ENCODE measurements at regions not wholly inside any gene's neighbourhood (a gene's known extent, or its start where the extent isn't known, plus 50 kb on each side); places are given as distances from the start of the nearest gene placed in this dataset.
A peak's percentile ranks its signal among the peaks of the same experiment; 100 is the strongest.

DNA sequence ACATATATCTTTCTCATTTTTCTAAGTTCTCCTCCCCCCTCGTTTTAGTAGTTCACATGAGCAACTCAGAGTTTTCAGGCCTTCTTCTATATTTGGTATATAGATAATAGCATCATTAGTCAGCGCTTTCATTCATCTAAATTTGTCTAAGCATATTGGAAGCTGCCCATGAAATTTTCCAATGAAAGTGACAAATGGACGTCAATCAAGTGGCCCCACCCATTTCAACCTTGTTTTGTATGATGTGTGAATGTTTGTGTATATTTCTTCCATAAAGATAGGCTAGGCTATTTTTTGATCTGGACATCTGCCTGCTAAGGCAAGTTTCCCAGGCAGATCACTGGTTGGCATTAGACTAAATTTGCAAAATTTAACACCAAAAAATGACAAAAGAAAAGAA lies 104.0 kb upstream of the SSBP2 start (continued):
- TF ChIP-seq STAT1 (IDR thresholded peaks at IDR 0.05; ENCODE audit: unreplicated experiment), result no peak
- no peak for TF ChIP-seq NANOG (IDR thresholded peaks at IDR 0.05; ENCODE audit: borderline replicate concordance)

DNA sequence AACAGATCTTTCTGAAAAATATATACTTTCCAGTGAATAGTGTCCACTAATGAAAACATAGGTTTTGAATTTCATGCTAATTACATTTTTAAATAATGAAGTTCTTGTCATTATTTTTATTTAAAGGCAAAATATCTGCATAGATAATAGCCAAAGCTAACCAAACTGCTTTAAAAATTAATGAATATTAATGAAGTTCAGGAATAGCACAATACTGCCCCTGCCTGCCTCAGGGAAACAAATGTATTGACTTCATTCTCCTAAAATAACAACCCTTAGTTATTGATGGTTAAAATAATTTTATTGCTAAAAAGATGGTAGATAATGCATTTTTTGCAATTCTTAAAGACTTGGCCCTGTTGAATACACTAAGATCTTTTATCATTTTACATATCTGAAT lies 103.6 kb upstream of the SSBP2 start:
- H3K4me1 ChIP-seq (ENCODE audit: insufficient read depth), result peaks cover 71% of the 10 kb centered on the region

DNA sequence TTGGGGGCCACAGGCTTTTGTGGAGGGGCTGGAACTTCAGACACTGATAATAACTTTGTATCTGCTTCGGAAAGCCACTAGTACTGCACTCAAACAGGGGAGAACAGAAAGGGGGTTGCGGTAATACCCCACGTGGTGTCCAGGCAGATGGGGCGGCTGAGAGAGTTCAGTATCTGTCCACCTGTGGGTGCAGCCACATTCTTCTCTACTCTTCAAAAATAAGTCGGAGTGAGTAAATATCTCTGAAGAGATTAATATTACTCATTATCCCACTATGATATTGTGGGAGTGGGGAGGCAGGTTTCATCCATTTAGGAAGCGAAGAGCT lies 102.1 kb upstream of the SSBP2 start:
- no peaks in the 10 kb centered on the region for H3K9me3 Mint-ChIP-seq
- peak overlapping the region; percentile 95 for H3K27ac Mint-ChIP-seq
- H3F3A ChIP-seq (replicated peaks; ENCODE audit: low read depth), result peaks cover 3% of the 10 kb centered on the region
- TF ChIP-seq, protein P1, sequence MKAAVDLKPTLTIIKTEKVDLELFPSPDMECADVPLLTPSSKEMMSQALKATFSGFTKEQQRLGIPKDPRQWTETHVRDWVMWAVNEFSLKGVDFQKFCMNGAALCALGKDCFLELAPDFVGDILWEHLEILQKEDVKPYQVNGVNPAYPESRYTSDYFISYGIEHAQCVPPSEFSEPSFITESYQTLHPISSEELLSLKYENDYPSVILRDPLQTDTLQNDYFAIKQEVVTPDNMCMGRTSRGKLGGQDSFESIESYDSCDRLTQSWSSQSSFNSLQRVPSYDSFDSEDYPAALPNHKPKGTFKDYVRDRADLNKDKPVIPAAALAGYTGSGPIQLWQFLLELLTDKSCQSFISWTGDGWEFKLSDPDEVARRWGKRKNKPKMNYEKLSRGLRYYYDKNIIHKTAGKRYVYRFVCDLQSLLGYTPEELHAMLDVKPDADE (IDR thresholded peaks at IDR 0.05), result no peak
- no peak for TF ChIP-seq NANOG (IDR thresholded peaks at IDR 0.05; ENCODE audit: borderline replicate concordance)
- TF ChIP-seq ZNF331 (CRISPR knock-in tag; IDR thresholded peaks at IDR 0.05; ENCODE audit: low read depth), result no peak
- no peak for TF ChIP-seq EZH2 (IDR thresholded peaks at IDR 0.05; ENCODE audit: low read depth, unreplicated experiment)
- TF ChIP-seq, protein P2, sequence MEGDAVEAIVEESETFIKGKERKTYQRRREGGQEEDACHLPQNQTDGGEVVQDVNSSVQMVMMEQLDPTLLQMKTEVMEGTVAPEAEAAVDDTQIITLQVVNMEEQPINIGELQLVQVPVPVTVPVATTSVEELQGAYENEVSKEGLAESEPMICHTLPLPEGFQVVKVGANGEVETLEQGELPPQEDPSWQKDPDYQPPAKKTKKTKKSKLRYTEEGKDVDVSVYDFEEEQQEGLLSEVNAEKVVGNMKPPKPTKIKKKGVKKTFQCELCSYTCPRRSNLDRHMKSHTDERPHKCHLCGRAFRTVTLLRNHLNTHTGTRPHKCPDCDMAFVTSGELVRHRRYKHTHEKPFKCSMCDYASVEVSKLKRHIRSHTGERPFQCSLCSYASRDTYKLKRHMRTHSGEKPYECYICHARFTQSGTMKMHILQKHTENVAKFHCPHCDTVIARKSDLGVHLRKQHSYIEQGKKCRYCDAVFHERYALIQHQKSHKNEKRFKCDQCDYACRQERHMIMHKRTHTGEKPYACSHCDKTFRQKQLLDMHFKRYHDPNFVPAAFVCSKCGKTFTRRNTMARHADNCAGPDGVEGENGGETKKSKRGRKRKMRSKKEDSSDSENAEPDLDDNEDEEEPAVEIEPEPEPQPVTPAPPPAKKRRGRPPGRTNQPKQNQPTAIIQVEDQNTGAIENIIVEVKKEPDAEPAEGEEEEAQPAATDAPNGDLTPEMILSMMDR (conservative IDR thresholded peaks at IDR 0.05; ENCODE audit: low read depth in 2 of 2), result no peak
- no peak for TF ChIP-seq ZNF114 (CRISPR knock-in tag; IDR thresholded peaks at IDR 0.05)
- TF ChIP-seq, protein P3, sequence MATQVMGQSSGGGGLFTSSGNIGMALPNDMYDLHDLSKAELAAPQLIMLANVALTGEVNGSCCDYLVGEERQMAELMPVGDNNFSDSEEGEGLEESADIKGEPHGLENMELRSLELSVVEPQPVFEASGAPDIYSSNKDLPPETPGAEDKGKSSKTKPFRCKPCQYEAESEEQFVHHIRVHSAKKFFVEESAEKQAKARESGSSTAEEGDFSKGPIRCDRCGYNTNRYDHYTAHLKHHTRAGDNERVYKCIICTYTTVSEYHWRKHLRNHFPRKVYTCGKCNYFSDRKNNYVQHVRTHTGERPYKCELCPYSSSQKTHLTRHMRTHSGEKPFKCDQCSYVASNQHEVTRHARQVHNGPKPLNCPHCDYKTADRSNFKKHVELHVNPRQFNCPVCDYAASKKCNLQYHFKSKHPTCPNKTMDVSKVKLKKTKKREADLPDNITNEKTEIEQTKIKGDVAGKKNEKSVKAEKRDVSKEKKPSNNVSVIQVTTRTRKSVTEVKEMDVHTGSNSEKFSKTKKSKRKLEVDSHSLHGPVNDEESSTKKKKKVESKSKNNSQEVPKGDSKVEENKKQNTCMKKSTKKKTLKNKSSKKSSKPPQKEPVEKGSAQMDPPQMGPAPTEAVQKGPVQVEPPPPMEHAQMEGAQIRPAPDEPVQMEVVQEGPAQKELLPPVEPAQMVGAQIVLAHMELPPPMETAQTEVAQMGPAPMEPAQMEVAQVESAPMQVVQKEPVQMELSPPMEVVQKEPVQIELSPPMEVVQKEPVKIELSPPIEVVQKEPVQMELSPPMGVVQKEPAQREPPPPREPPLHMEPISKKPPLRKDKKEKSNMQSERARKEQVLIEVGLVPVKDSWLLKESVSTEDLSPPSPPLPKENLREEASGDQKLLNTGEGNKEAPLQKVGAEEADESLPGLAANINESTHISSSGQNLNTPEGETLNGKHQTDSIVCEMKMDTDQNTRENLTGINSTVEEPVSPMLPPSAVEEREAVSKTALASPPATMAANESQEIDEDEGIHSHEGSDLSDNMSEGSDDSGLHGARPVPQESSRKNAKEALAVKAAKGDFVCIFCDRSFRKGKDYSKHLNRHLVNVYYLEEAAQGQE (IDR thresholded peaks at IDR 0.05; ENCODE audit: unreplicated experiment), result no peak
- TF ChIP-seq POLR2AphosphoS5 (IDR thresholded peaks at IDR 0.05; ENCODE audit: low read depth), result no peak

More for the DNA sequence above, 103.6 kb upstream of the SSBP2 start:
- Histone ChIP-seq H3K9me2 (ENCODE audit: insufficient read depth) (no peaks in the 10 kb centered on the region), H3K36me3 (ENCODE audit: insufficient read depth) (no peaks in the 10 kb centered on the region), H3F3A (replicated peaks; ENCODE audit: low read depth) (peaks cover 3% of the 10 kb centered on the region), H3K4me2 (peak overlapping the region; percentile 82; the same call in 1 of the 2 replicates), H3K4me3 (no peak overlapping the region), H4K20me1 (replicated peaks; ENCODE audit: insufficient read depth) (no peaks in the 10 kb centered on the region), H3K27me3 (ENCODE audit: insufficient read depth) (no peaks in the 10 kb centered on the region), H3K27ac (ENCODE audit: low read depth) (no peak overlapping the region), H2AFZ (no peak overlapping the region), H3K79me2 (replicated peaks; ENCODE audit: insufficient read depth) (no peaks in the 10 kb centered on the region)
- Mint-ChIP-seq H3K9me3 (no peaks in the 10 kb centered on the region), H3K4me1 (peaks cover 72% of the 10 kb centered on the region), H3K27ac (peak overlapping the region; percentile 25; the same call in 1 of the 2 replicates), H3K4me3 (no peak overlapping the region), H3K36me3 (ENCODE audit: low read depth) (no peaks in the 10 kb centered on the region), H3K27me3 (ENCODE audit: insufficient read depth, low read depth, poor library complexity) (peaks cover 9% of the 10 kb centered on the region)
- TF ChIP-seq ZNF114 (CRISPR knock-in tag; IDR thresholded peaks at IDR 0.05), result no peak
- TF ChIP-seq, protein P1 (IDR thresholded peaks at IDR 0.05), result no peak
- no peak for TF ChIP-seq STAT1 (IDR thresholded peaks at IDR 0.05; ENCODE audit: unreplicated experiment)
- DNase-seq (ENCODE audit: low spot score), result no peak
- no peak for ATAC-seq

More for the DNA sequence above, 102.1 kb upstream of the SSBP2 start:
- Mint-ChIP-seq H3K4me1 (peaks cover 76% of the 10 kb centered on the region), H3K4me3 (peak overlapping the region; percentile 77), H3K27me3 (ENCODE audit: insufficient read depth, low read depth, poor library complexity) (peaks cover 9% of the 10 kb centered on the region), H3K36me3 (ENCODE audit: low read depth) (no peaks in the 10 kb centered on the region)
- H3K4me1 ChIP-seq (ENCODE audit: insufficient read depth), result peaks cover 73% of the 10 kb centered on the region
- H3K4me3 ChIP-seq, result peak overlapping the region; percentile 55
- no peaks in the 10 kb centered on the region; the same call in 1 of the 2 replicates for H3K9me2 ChIP-seq (ENCODE audit: insufficient read depth)
- H3K36me3 ChIP-seq (ENCODE audit: insufficient read depth), result no peaks in the 10 kb centered on the region
- DNase-seq (ENCODE audit: low spot score) (no peak), ATAC-seq (peak; percentile 3)
- peak overlapping the region; percentile 93 for H3K27ac ChIP-seq (ENCODE audit: low read depth)
- H3K4me2 ChIP-seq, result peak overlapping the region; percentile 82
- no peaks in the 10 kb centered on the region for H3K27me3 ChIP-seq (ENCODE audit: insufficient read depth)
- H4K20me1 ChIP-seq (replicated peaks; ENCODE audit: insufficient read depth), result no peaks in the 10 kb centered on the region
- H3K79me2 ChIP-seq (replicated peaks; ENCODE audit: insufficient read depth), result no peaks in the 10 kb centered on the region
- no peak overlapping the region; the same call in 1 of the 2 replicates for H2AFZ ChIP-seq

Measured in GM23338 (cell line).